OCI-LY3 (cell line): ENCODE measurements at regions not wholly inside any gene's neighbourhood (a gene's known extent, or its start where the extent isn't known, plus 50 kb on each side); places are given as distances from the start of the nearest gene placed in this dataset.

Source experiments
- EZH2phosphoT487 ChIP-seq: fragments of 200-600 bp; shearing (Covaris generic); IDR thresholded peaks from 2 replicates; pipeline ENCODE4 v1.6.1; 2018; ENCODE audit warnings: antibody characterized with exemption, mixed run types, low read depth
- TF ChIP-seq, protein P1 (sequence below): fragments of 200-600, 300-600 bp; sonication (generic); IDR thresholded peaks from 2 replicates; pipeline ENCODE4 v1.5.1; 2014; ENCODE audit warnings: antibody characterized with exemption, low read length, low read depth

DNA sequence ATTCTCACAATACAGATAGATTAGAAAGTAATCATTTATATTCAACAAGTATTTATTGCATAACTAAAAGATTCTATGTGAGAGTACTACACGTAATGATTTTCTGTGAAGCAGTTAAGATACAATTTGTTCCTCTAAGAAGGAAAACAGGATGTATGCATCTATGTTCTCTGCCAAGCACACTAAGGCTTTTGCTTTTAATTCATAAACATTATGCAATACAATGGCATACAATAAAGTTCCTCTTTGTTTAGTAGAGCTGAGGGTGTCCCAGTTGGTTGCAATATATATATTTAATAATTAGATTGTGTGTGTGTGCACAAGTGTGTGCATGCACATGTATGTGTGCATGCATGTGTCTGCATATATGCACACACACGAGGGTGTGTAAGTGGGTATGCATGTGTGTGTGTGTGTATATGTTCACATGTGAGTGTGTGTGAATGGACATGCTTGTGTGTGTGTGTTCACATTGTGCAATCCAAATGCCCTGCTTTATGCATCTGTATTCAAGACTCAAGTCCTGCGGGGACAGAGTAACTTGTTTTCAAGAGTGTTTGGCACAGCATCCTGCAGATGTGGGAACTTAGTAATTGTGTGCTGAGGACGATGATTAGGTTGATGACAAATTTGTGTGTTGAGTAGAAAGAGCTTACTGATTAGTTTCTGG lies 481.5 kb upstream of the KLF6 start:
- TF ChIP-seq, protein P1, sequence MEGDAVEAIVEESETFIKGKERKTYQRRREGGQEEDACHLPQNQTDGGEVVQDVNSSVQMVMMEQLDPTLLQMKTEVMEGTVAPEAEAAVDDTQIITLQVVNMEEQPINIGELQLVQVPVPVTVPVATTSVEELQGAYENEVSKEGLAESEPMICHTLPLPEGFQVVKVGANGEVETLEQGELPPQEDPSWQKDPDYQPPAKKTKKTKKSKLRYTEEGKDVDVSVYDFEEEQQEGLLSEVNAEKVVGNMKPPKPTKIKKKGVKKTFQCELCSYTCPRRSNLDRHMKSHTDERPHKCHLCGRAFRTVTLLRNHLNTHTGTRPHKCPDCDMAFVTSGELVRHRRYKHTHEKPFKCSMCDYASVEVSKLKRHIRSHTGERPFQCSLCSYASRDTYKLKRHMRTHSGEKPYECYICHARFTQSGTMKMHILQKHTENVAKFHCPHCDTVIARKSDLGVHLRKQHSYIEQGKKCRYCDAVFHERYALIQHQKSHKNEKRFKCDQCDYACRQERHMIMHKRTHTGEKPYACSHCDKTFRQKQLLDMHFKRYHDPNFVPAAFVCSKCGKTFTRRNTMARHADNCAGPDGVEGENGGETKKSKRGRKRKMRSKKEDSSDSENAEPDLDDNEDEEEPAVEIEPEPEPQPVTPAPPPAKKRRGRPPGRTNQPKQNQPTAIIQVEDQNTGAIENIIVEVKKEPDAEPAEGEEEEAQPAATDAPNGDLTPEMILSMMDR, result no peak
- no peak for TF ChIP-seq EZH2phosphoT487
